ENCODE measurements at regions not wholly inside any gene's neighbourhood (a gene's known extent, or its start where the extent isn't known, plus 50 kb on each side); places are given as distances from the start of the nearest gene placed in this dataset.
A peak's percentile ranks its signal among the peaks of the same experiment; 100 is the strongest.

- in situ Hi-C loops (cut with MboI; ENCODE audit: low pct_unique_long_range_greater_than_20kb in 2 of 9, low sequenced_read_pairs in 9 of 9, unreplicated experiment in 9 of 9), result no loop called here
- no peaks in the 10 kb centered on the region for H3K4me1 ChIP-seq (replicated peaks in 1 of 2)
- H3K4me3 ChIP-seq, result no peak overlapping the region
- no peak for ATAC-seq (replicated peaks in 6 of 8)
- no peak overlapping the region for H3K27ac ChIP-seq
Measured at GRCh38 chr5:161058781-161059180, 206.8 kb upstream of the ATP10B start.

DNA sequence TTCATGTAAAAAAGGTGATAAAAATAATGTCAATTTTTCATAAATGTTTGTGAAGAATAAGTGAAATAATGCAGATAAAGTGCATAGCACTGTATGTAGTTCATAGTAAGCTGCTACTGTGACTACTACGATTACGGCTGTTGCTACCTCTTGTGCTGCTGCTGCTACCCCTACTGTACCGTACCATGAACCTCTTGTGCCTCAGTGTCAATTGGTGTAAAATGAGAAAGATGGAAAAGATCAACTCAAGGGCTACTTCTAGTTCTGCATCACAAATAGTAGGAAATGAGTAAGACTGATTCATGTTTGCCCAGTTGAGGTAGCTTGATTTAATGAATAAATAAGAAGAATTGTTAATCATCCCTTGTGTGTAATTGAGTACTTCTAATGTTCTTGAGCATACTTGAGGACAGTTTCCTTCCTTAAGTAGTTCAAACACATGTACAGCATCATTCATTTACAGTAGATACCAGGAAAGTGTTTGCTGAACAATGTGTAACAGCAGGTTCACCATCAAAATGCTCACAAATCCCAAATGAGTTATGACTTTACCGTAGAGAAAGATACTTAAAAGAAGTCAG lies 200.0 kb upstream of the ATP10B start:
- in situ Hi-C loops (cut with MboI; ENCODE audit: low pct_unique_long_range_greater_than_20kb in 2 of 9, low sequenced_read_pairs in 9 of 9, unreplicated experiment in 9 of 9), result no loop called here
- no peaks in the 10 kb centered on the region for H3K4me1 ChIP-seq (replicated peaks in 1 of 2)
- H3K4me3 ChIP-seq, result no peak overlapping the region
- H3K27ac ChIP-seq, result no peak overlapping the region
- ATAC-seq (replicated peaks in 6 of 8), result no peak
- WGBS, 10 experiments, result 45 to 96% (median 70%) methylated on average over 2 to 4 of the region's 4 CpGs; no CpG with 5 or more reads in 1 of the 10 experiments

- no peak overlapping the region for H3K27ac ChIP-seq
- in situ Hi-C loops (cut with MboI; ENCODE audit: low pct_unique_long_range_greater_than_20kb in 2 of 9, low sequenced_read_pairs in 9 of 9, unreplicated experiment in 9 of 9), result no loop called here
- H3K4me3 ChIP-seq, result no peak overlapping the region
- no peak for ATAC-seq (replicated peaks in 6 of 8)
- 0 to 100% (median 36%) methylated on average over 1 to 4 of the region's 4 CpGs for WGBS, 10 experiments
- peaks cover 0 to 2% of the 10 kb centered on the region in 2 donors for H3K4me1 ChIP-seq (replicated peaks in 1 of 2)
Measured at GRCh38 chr5:161047024-161047423, 195.0 kb upstream of the ATP10B start.

- Histone ChIP-seq H3K27ac (no peak overlapping the region), H3K4me1 (replicated peaks in 1 of 2) (peaks cover 0 to 2% of the 10 kb centered on the region in 2 donors), H3K4me3 (no peak overlapping the region)
- in situ Hi-C loops (cut with MboI; ENCODE audit: low pct_unique_long_range_greater_than_20kb in 2 of 9, low sequenced_read_pairs in 9 of 9, unreplicated experiment in 9 of 9), result no loop called here
- 20 to 100% (median 69%) methylated on average over 1 to 3 of the region's 3 CpGs; no CpG with 5 or more reads in 3 of the 10 experiments for WGBS, 10 experiments
- ATAC-seq (replicated peaks in 6 of 8), result no peak
Measured at GRCh38 chr5:161042862-161043261, 190.9 kb upstream of the ATP10B start.

DNA sequence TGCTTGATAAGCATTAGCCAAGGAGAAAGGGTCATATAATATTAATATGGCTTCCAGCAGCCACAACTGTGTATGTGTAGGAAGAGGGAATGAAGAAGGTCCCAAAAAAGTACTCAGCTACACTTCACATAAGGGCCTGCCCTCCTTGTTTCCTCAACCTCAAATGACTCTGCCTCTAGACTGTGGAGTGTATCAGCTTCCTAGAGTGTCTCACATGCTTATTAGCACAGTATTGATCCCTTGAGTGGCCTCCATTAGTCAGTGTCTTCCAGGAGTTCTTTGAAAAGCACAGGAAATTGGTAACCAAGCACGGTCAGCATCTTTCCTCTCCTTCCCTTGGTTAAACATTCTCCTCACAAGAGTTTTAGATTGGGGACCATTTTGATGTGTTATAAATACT lies 190.4 kb upstream of the ATP10B start:
- Histone ChIP-seq H3K4me1 (replicated peaks in 1 of 2) (peaks cover 0 to 2% of the 10 kb centered on the region in 2 donors), H3K4me3 (no peak overlapping the region), H3K27ac (no peak overlapping the region)
- 33 to 90% (median 71%) methylated on average over 1 of the region's 1 CpG; no CpG with 5 or more reads in 5 of the 10 experiments for WGBS, 10 experiments
- in situ Hi-C loops (cut with MboI; ENCODE audit: low pct_unique_long_range_greater_than_20kb in 2 of 9, low sequenced_read_pairs in 9 of 9, unreplicated experiment in 9 of 9), result no loop called here
- peak in 4 of 8 experiments; percentile 10 to 52 (median 46) for ATAC-seq (replicated peaks in 6 of 8)

DNA sequence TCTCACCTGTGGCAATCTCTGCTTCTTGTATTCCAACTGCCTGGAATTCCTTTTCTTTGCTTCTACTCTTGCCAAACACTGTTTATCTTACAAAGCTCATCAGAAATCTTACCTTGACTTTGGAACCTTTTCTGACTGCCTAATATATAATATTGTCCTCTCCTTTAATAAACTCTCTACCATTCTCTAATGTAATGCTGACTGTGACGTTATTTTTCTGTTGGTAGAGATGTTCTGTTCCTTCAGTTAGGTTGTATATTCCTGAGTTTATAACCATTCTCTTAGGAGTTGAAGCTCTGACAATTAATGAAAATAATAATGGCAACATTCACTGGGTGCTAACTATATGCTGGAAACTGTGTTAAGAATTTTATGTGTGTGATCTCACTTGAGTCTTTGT lies 188.8 kb upstream of the ATP10B start:
- no peak for ATAC-seq (replicated peaks in 6 of 8)
- Histone ChIP-seq H3K27ac (no peak overlapping the region), H3K4me3 (no peak overlapping the region), H3K4me1 (replicated peaks in 1 of 2) (peaks cover 0 to 4% of the 10 kb centered on the region in 2 donors)
- in situ Hi-C loops (cut with MboI; ENCODE audit: low pct_unique_long_range_greater_than_20kb in 2 of 9, low sequenced_read_pairs in 9 of 9, unreplicated experiment in 9 of 9), result no loop called here
- 0 to 88% (median 71%) methylated on average over 1 of the region's 1 CpG; no CpG with 5 or more reads in 1 of the 10 experiments for WGBS, 10 experiments

GRCh38 chr5:161036296-161036695 lies 184.3 kb upstream of the ATP10B start:
- Histone ChIP-seq H3K4me1 (replicated peaks in 1 of 2) (peaks cover 0 to 6% of the 10 kb centered on the region in 2 donors), H3K4me3 (no peak overlapping the region), H3K27ac (no peak overlapping the region)
- ATAC-seq (replicated peaks in 6 of 8), result peak in 5 of 8 experiments; percentile 65 to 90 (median 85)
- in situ Hi-C loops (cut with MboI; ENCODE audit: low pct_unique_long_range_greater_than_20kb in 2 of 9, low sequenced_read_pairs in 9 of 9, unreplicated experiment in 9 of 9), result no loop called here
- WGBS, 10 experiments, result 15 to 75% (median 49%) methylated on average over 1 to 3 of the region's 3 CpGs

- peak in 1 of 8 experiments; percentile 87 for ATAC-seq (replicated peaks in 6 of 8)
- Histone ChIP-seq H3K4me3 (no peak overlapping the region), H3K27ac (no peak overlapping the region), H3K4me1 (replicated peaks in 1 of 2) (peaks cover 0 to 6% of the 10 kb centered on the region in 2 donors)
- WGBS, 10 experiments, result 0 to 100% (median 83%) methylated on average over 1 of the region's 1 CpG; no CpG with 5 or more reads in 6 of the 10 experiments
- in situ Hi-C loops (cut with MboI; ENCODE audit: low pct_unique_long_range_greater_than_20kb in 2 of 9, low sequenced_read_pairs in 9 of 9, unreplicated experiment in 9 of 9), result no loop called here
Measured at GRCh38 chr5:161034451-161034850, 182.4 kb upstream of the ATP10B start.

- H3K4me1 ChIP-seq (replicated peaks in 1 of 2), result no peaks in the 10 kb centered on the region
- no peak overlapping the region for H3K4me3 ChIP-seq
- ATAC-seq (replicated peaks in 6 of 8), result no peak
- H3K27ac ChIP-seq, result no peak overlapping the region
- in situ Hi-C loops (cut with MboI; ENCODE audit: low pct_unique_long_range_greater_than_20kb in 2 of 9, low sequenced_read_pairs in 9 of 9, unreplicated experiment in 9 of 9), result no loop called here
- 0 to 85% (median 41%) methylated on average over 1 to 3 of the region's 3 CpGs for WGBS, 10 experiments
Measured at GRCh38 chr5:161030229-161030628, 178.2 kb upstream of the ATP10B start.

DNA sequence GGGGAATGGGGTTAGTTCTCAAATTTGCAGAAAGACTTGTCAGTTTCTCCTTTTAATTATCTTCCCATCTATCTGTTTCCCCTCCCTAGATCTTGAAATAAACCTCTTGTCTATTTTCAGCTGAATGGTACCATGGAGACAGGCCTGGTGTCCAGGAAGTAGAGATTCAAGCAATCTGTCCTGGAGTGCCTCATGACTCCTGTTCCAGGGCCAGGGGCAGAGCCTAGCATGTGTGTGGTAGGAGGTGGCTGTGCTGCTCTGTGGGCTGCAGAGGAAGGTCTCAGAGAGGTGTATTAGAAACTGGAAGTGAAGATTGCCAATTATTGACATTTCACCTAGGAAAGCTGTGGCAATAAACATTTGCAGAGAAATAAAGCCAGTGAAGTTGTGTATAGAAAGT lies 175.8 kb upstream of the ATP10B start:
- in situ Hi-C loops (cut with MboI; ENCODE audit: low pct_unique_long_range_greater_than_20kb in 2 of 9, low sequenced_read_pairs in 9 of 9, unreplicated experiment in 9 of 9), result no loop called here
- Histone ChIP-seq H3K27ac (no peak overlapping the region), H3K4me1 (replicated peaks in 1 of 2) (no peaks in the 10 kb centered on the region), H3K4me3 (no peak overlapping the region)
- peak in 1 of 8 experiments; percentile 73 for ATAC-seq (replicated peaks in 6 of 8)

DNA sequence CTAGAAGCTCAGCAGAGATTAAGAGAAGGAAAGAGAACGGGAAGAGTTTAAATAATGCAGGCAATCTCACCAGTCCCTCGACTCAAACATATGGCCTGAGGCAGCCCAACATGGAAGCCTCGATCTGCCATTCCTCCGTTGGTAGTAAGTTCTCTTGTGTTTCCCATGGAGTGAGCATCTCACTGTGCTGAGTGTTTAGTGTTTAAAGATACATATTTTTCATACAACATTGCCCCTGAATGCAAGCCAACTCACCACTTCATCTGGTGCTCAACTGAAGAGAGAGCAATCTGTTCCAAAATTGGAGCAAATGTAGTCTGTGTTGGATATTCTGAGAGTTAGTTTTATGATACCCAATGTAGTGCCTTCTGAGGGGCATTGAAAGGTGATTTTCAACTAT lies 171.5 kb upstream of the ATP10B start:
- 12 to 93% (median 76%) methylated on average over 2 to 4 of the region's 4 CpGs; no CpG with 5 or more reads in 4 of the 10 experiments for WGBS, 10 experiments
- ATAC-seq (replicated peaks in 6 of 8), result no peak
- H3K4me3 ChIP-seq, result no peak overlapping the region
- no peaks in the 10 kb centered on the region for H3K4me1 ChIP-seq (replicated peaks in 1 of 2)
- in situ Hi-C loops (cut with MboI; ENCODE audit: low pct_unique_long_range_greater_than_20kb in 2 of 9, low sequenced_read_pairs in 9 of 9, unreplicated experiment in 9 of 9), result no loop called here
- H3K27ac ChIP-seq, result no peak overlapping the region

DNA sequence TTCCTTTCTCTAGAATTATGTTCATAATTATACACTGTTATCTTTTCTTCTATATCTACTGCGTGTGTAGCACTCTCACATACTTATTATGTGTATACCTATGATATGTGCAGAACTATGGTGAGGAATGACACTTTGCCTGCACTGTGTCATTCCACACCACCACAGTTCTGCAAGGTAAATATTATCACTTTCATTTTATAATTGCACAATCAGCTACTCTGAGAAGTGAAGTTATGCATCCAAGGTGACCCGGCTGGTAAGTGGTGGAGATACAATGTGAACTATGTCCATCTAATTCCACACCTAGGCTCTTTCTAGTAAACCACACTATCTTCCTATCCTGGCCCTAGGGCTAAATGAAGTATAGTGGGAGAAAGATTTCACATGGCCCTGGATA lies 170.1 kb upstream of the ATP10B start:
- no peak for ATAC-seq (replicated peaks in 6 of 8)
- in situ Hi-C loops (cut with MboI; ENCODE audit: low pct_unique_long_range_greater_than_20kb in 2 of 9, low sequenced_read_pairs in 9 of 9, unreplicated experiment in 9 of 9), result no loop called here
- Histone ChIP-seq H3K4me3 (no peak overlapping the region), H3K4me1 (replicated peaks in 1 of 2) (no peaks in the 10 kb centered on the region), H3K27ac (no peak overlapping the region)
- WGBS, 10 experiments, result 8 to 100% (median 88%) methylated on average over 1 to 2 of the region's 2 CpGs; no CpG with 5 or more reads in 4 of the 10 experiments

- 0 to 100% (median 63%) methylated on average over 1 of the region's 1 CpG; no CpG with 5 or more reads in 1 of the 10 experiments for WGBS, 10 experiments
- H3K27ac ChIP-seq, result no peak overlapping the region
- H3K4me3 ChIP-seq, result no peak overlapping the region
- no peak for ATAC-seq (replicated peaks in 6 of 8)
- in situ Hi-C loops (cut with MboI; ENCODE audit: low pct_unique_long_range_greater_than_20kb in 2 of 9, low sequenced_read_pairs in 9 of 9, unreplicated experiment in 9 of 9), result no loop called here
- no peaks in the 10 kb centered on the region for H3K4me1 ChIP-seq (replicated peaks in 1 of 2)
Measured at GRCh38 chr5:161009817-161010216, 157.8 kb upstream of the ATP10B start.

- no peak for ATAC-seq (replicated peaks in 6 of 8)
- Histone ChIP-seq H3K27ac (no peak overlapping the region), H3K4me3 (no peak overlapping the region), H3K4me1 (replicated peaks in 1 of 2) (no peaks in the 10 kb centered on the region)
- 45 to 100% (median 60%) methylated on average over 1 to 2 of the region's 2 CpGs; no CpG with 5 or more reads in 5 of the 10 experiments for WGBS, 10 experiments
- in situ Hi-C loops (cut with MboI; ENCODE audit: low pct_unique_long_range_greater_than_20kb in 2 of 9, low sequenced_read_pairs in 9 of 9, unreplicated experiment in 9 of 9), result no loop called here
Measured at GRCh38 chr5:161009194-161009593, 157.2 kb upstream of the ATP10B start.

All from motor neuron (in vitro differentiated cells).